ENCODE measurements at regions not wholly inside any gene's neighbourhood (a gene's known extent, or its start where the extent isn't known, plus 50 kb on each side); places are given as distances from the start of the nearest gene placed in this dataset.

DNA sequence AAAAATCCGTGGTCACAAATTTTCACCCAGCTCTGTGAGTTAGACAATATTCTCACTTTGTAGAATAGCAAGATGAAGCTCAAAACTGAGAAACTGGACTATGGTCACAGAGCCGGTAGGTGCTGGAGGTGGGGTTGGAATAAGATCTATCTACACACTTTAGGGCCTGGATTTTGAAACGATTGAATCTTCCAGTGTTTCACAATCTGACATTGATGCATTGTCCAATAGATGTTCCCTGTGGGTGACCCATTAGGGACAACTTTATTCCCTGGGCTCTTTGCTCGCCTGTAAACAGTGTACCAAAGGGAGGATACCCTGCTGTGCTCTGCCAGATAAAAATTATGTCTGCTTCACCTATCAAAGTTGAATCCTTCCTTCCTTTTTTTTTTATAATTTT lies 145.4 kb upstream of the MPDZ start:
- CTCF ChIA-PET, result interaction anchor here (1.3 to 1.5 kb wide), 2 partner anchors 926 to 929 kb away, joined by 4 to 5 read pairs; no protein-coding TSS in a partner anchor

DNA sequence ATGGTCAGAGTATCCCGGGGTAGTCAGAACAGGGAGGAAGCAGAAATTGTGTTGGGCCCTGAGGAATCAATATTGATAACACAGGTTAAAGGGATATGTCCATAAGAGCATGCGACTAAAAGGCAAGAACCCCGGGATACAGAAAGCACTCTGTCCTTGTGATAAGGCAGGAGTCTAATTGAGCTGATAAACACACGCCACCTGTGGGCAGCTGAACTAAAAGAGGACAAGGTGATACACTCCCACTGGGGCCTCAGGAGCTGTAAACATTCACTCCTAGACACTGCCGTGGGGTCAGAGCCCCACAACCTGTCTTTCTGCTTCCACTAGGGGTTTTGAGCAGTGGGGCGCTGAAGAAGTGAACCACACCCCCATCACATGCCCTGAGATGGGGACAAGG lies 144.7 kb upstream of the MPDZ start:
- POLR2A ChIA-PET, result no interaction called here
- DNase-seq (ENCODE audit: low read depth, low spot score), result no peak
- H3K9ac ChIP-seq (replicated peaks; ENCODE audit: extremely low read depth, insufficient read depth, low read length), result no peak overlapping the region
- dilution Hi-C loops (cut with MboI; ENCODE audit: extremely low pct_ligation_motif_present, low sequenced_read_pairs), result no loop called here
- no peaks in the 10 kb centered on the region for H4K20me1 ChIP-seq (replicated peaks; ENCODE audit: control insufficient read depth, extremely low read depth, insufficient read depth, low read length)
- intact Hi-C loops (cut with micrococcal nuclease), result no loop called here
- no peak for FAIRE-seq
- H3K27me3 ChIP-seq (ENCODE audit: control insufficient read depth in 2 of 2, insufficient read depth in 2 of 2, low read length in 2 of 2), result no peaks in the 10 kb centered on the region
- no peaks in the 10 kb centered on the region for H3K9me3 ChIP-seq (replicated peaks; ENCODE audit: control insufficient read depth, insufficient read depth, low read length)
- CTCF ChIA-PET, result interaction anchor here (1.3 to 1.5 kb wide), 2 partner anchors 927 to 930 kb away, joined by 4 to 5 read pairs; no protein-coding TSS in a partner anchor
- H3K79me2 ChIP-seq (ENCODE audit: control insufficient read depth, insufficient read depth, low read length), result no peaks in the 10 kb centered on the region
- BruUV-seq (replicated peaks), result no TSS peak
- TF ChIP-seq MYC (IDR thresholded peaks at IDR 0.05; ENCODE audit: low read depth, low read length), result no peak
- TF ChIP-seq, protein P1, sequence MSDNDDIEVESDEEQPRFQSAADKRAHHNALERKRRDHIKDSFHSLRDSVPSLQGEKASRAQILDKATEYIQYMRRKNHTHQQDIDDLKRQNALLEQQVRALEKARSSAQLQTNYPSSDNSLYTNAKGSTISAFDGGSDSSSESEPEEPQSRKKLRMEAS (IDR thresholded peaks at IDR 0.05; ENCODE audit: insufficient read depth, insufficient read length), result no peak
- TF ChIP-seq, protein P2, sequence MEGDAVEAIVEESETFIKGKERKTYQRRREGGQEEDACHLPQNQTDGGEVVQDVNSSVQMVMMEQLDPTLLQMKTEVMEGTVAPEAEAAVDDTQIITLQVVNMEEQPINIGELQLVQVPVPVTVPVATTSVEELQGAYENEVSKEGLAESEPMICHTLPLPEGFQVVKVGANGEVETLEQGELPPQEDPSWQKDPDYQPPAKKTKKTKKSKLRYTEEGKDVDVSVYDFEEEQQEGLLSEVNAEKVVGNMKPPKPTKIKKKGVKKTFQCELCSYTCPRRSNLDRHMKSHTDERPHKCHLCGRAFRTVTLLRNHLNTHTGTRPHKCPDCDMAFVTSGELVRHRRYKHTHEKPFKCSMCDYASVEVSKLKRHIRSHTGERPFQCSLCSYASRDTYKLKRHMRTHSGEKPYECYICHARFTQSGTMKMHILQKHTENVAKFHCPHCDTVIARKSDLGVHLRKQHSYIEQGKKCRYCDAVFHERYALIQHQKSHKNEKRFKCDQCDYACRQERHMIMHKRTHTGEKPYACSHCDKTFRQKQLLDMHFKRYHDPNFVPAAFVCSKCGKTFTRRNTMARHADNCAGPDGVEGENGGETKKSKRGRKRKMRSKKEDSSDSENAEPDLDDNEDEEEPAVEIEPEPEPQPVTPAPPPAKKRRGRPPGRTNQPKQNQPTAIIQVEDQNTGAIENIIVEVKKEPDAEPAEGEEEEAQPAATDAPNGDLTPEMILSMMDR (IDR thresholded peaks at IDR 0.05; ENCODE audit: extremely low read depth in 1 of 2, insufficient read depth in 1 of 2, low read depth in 1 of 2, low read length in 2 of 2), result no peak
- no peak for TF ChIP-seq POLR2A (IDR thresholded peaks at IDR 0.05; ENCODE audit: low read depth, low read length)
- TF ChIP-seq JUN (IDR thresholded peaks at IDR 0.05; ENCODE audit: borderline replicate concordance, insufficient read depth, insufficient read length, low read depth), result no peak
- no peak for TF ChIP-seq FOS (IDR thresholded peaks at IDR 0.05; ENCODE audit: borderline replicate concordance, insufficient read depth, low read length)
- no peak for TF ChIP-seq GATA2 (IDR thresholded peaks at IDR 0.05; ENCODE audit: insufficient read depth, insufficient read length, low read depth, low read length)
- TF ChIP-seq POLR2AphosphoS5 (IDR thresholded peaks at IDR 0.05; ENCODE audit: insufficient read depth, low read depth, low read length), result no peak
- no peaks in the 10 kb centered on the region for H3K36me3 ChIP-seq (ENCODE audit: control insufficient read depth in 2 of 2, extremely low read depth in 1 of 2, insufficient read depth in 2 of 2, low read length in 2 of 2)
- no peaks in the 10 kb centered on the region for H3K9me1 ChIP-seq (replicated peaks; ENCODE audit: control insufficient read depth, extremely low read depth, insufficient read depth, low read length)
- no peak overlapping the region for H3K27ac ChIP-seq (ENCODE audit: insufficient read depth, low read depth, low read length)
- peaks cover 6% of the 10 kb centered on the region for H3K4me1 ChIP-seq (ENCODE audit: control insufficient read depth, extremely low read depth, insufficient read depth, low read length)
- H3K4me3 ChIP-seq (replicated peaks in 1 of 3; ENCODE audit: insufficient read depth in 1 of 3, low read depth in 1 of 3, low read length in 3 of 3), result no peak overlapping the region
- H3K4me2 ChIP-seq (ENCODE audit: insufficient read depth, low read length), result no peak overlapping the region
- no peak overlapping the region for H2AFZ ChIP-seq (ENCODE audit: low read depth, low read length)

More for the DNA sequence above, 145.4 kb upstream of the MPDZ start:
- no peak overlapping the region for H3K4me3 ChIP-seq (replicated peaks in 1 of 3; ENCODE audit: insufficient read depth in 1 of 3, low read depth in 1 of 3, low read length in 3 of 3)
- no peak overlapping the region for H3K27ac ChIP-seq (ENCODE audit: insufficient read depth, low read depth, low read length)
- no peaks in the 10 kb centered on the region for H3K27me3 ChIP-seq (ENCODE audit: control insufficient read depth in 2 of 2, insufficient read depth in 2 of 2, low read length in 2 of 2)
- H3K79me2 ChIP-seq (ENCODE audit: control insufficient read depth, insufficient read depth, low read length), result no peaks in the 10 kb centered on the region
- no peaks in the 10 kb centered on the region for H4K20me1 ChIP-seq (replicated peaks; ENCODE audit: control insufficient read depth, extremely low read depth, insufficient read depth, low read length)
- H3K9ac ChIP-seq (replicated peaks; ENCODE audit: extremely low read depth, insufficient read depth, low read length), result no peak overlapping the region
- H3K9me1 ChIP-seq (replicated peaks; ENCODE audit: control insufficient read depth, extremely low read depth, insufficient read depth, low read length), result no peaks in the 10 kb centered on the region
- DNase-seq (ENCODE audit: low read depth, low spot score) (no peak), FAIRE-seq (no peak)
- POLR2A ChIA-PET, result no interaction called here
- peaks cover 6% of the 10 kb centered on the region for H3K4me1 ChIP-seq (ENCODE audit: control insufficient read depth, extremely low read depth, insufficient read depth, low read length)
- BruUV-seq (replicated peaks), result no TSS peak
- H3K36me3 ChIP-seq (ENCODE audit: control insufficient read depth in 2 of 2, extremely low read depth in 1 of 2, insufficient read depth in 2 of 2, low read length in 2 of 2), result no peaks in the 10 kb centered on the region
- no peaks in the 10 kb centered on the region for H3K9me3 ChIP-seq (replicated peaks; ENCODE audit: control insufficient read depth, insufficient read depth, low read length)
- no peak for TF ChIP-seq FOS (IDR thresholded peaks at IDR 0.05; ENCODE audit: borderline replicate concordance, insufficient read depth, low read length)
- intact Hi-C loops (cut with micrococcal nuclease) (loop anchor here (5.0 kb wide), 2 partner anchors 73 to 142 kb away; no protein-coding TSS in a partner anchor), dilution Hi-C loops (cut with MboI; ENCODE audit: extremely low pct_ligation_motif_present, low sequenced_read_pairs) (no loop called here)
- H2AFZ ChIP-seq (ENCODE audit: low read depth, low read length), result no peak overlapping the region
- H3K4me2 ChIP-seq (ENCODE audit: insufficient read depth, low read length), result no peak overlapping the region

Data from endothelial cell of umbilical vein (primary cell).